Osteocyte (in vitro differentiated cells): ENCODE measurements at regions not wholly inside any gene's neighbourhood (a gene's known extent, or its start where the extent isn't known, plus 50 kb on each side); places are given as distances from the start of the nearest gene placed in this dataset.
"Not testable (repeated sequence)": the region's sequence is repeated elsewhere in the genome, so short reads cannot be mapped to it uniquely, and the experiment has no call there.

ENCODE experiments used
- DNase-seq: peaks from one replicate; pipeline ENCODE4 v3.0.0; 2021; ENCODE audit warnings: mixed read lengths; ENCODE audit not compliant: unreplicated experiment; ENCODE audit errors: extremely low spot score
- H3K27ac Mint-ChIP-seq: one replicate; pipeline ENCODE4 v1.8.0; 2021; ENCODE audit warnings: mild to moderate bottlenecking, mixed read lengths; ENCODE audit not compliant: unreplicated experiment
- H3K27me3 Mint-ChIP-seq: one replicate; pipeline ENCODE4 v1.8.0; 2021; ENCODE audit warnings: mixed read lengths; ENCODE audit not compliant: unreplicated experiment
- H3K36me3 Mint-ChIP-seq: one replicate; pipeline ENCODE4 v1.8.0; 2021; ENCODE audit warnings: mixed read lengths; ENCODE audit not compliant: unreplicated experiment
- H3K4me1 Mint-ChIP-seq: one replicate; pipeline ENCODE4 v1.8.0; 2021; ENCODE audit warnings: mixed read lengths; ENCODE audit not compliant: unreplicated experiment
- H3K4me3 Mint-ChIP-seq: one replicate; pipeline ENCODE4 v1.8.0; 2021; ENCODE audit warnings: mild to moderate bottlenecking, moderate library complexity, mixed read lengths; ENCODE audit not compliant: unreplicated experiment
- H3K9me3 Mint-ChIP-seq: one replicate; pipeline ENCODE4 v1.8.0; 2021; ENCODE audit warnings: mixed read lengths; ENCODE audit not compliant: unreplicated experiment
- TF ChIP-seq, protein P1 (sequence below): fragments of 200-600 bp; sonication (generic); IDR thresholded peaks from 2 replicates; pipeline ENCODE4 v1.5.0; 2021; ENCODE audit warnings: antibody characterized with exemption, mild to moderate bottlenecking, moderate library complexity

DNA sequence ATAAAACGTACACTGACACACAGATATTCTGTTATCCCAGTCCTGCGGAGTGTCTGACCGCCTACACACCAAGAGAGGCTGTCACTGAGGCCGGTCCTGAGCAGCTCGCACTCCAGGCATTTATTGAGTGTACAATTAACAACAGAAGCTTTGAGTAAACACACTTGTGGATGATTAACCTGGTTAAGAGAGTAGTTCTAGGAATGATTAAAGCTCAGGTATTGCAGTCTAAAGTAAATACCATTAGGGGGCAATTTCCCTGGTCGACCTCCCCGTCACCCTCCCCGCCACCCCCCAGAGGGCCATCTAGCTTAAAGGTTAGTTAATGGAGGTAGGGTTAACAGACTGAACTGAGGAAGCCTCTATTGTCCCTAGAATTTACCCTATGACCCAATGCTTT is 1278.5 kb downstream of the NSUN3 start:
- TF ChIP-seq, protein P1, sequence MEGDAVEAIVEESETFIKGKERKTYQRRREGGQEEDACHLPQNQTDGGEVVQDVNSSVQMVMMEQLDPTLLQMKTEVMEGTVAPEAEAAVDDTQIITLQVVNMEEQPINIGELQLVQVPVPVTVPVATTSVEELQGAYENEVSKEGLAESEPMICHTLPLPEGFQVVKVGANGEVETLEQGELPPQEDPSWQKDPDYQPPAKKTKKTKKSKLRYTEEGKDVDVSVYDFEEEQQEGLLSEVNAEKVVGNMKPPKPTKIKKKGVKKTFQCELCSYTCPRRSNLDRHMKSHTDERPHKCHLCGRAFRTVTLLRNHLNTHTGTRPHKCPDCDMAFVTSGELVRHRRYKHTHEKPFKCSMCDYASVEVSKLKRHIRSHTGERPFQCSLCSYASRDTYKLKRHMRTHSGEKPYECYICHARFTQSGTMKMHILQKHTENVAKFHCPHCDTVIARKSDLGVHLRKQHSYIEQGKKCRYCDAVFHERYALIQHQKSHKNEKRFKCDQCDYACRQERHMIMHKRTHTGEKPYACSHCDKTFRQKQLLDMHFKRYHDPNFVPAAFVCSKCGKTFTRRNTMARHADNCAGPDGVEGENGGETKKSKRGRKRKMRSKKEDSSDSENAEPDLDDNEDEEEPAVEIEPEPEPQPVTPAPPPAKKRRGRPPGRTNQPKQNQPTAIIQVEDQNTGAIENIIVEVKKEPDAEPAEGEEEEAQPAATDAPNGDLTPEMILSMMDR = no peak
- no peaks in the 10 kb centered on the region for H3K36me3 Mint-ChIP-seq
- no peaks in the 10 kb centered on the region for H3K4me1 Mint-ChIP-seq
- H3K4me3 Mint-ChIP-seq = no peak overlapping the region
- DNase-seq = no peak
- no peaks in the 10 kb centered on the region for H3K9me3 Mint-ChIP-seq
- no peak overlapping the region for H3K27ac Mint-ChIP-seq
- H3K27me3 Mint-ChIP-seq = peaks cover 2% of the 10 kb centered on the region

DNA sequence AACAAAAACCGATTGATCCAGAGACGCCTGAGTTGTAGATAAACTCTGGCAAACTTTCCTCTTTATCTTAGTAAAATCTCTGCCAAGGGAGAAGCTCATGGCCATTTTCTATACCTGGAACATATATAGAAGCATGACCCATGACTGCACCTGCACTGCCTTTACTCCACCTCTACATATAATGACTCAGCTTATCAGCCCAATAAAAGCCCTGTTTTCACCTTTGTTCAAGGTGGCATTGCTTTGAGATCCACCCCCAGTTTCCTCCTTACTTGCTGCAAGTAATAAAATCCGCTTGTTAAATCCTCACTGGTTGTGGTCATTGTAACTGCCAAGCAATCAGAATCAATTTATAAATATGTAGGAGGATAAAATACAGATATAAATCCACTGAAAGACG is 1280.4 kb downstream of the NSUN3 start:
- Mint-ChIP-seq H3K9me3 (no peaks in the 10 kb centered on the region), H3K4me3 (no peak overlapping the region), H3K4me1 (no peaks in the 10 kb centered on the region), H3K27me3 (peaks cover 2% of the 10 kb centered on the region), H3K36me3 (no peaks in the 10 kb centered on the region), H3K27ac (no peak overlapping the region)
- TF ChIP-seq, protein P1 = no peak
- DNase-seq = no peak

DNA sequence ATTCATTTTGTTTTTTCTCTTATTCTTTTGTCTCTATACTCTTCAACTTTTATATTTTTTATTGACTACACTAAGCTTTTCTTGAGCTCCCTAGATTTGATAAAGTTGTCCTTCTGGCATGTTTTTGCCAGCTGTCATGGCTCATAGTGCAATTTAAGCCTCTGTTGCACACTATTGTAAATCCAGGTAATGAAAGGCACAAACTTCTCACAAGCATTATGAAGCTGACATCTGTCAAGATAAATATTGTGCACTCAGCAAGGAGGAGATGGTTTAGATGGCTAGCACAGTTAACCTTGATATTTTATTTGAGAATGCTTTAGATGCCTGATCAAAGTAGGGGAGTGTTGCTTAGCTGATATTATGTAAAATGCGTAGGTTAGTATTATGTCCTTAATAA is 1280.9 kb downstream of the NSUN3 start:
- Mint-ChIP-seq H3K27ac (no peak overlapping the region), H3K9me3 (no peaks in the 10 kb centered on the region), H3K36me3 (no peaks in the 10 kb centered on the region), H3K4me3 (no peak overlapping the region), H3K4me1 (no peaks in the 10 kb centered on the region), H3K27me3 (no peaks in the 10 kb centered on the region)
- TF ChIP-seq, protein P1 = no peak
- DNase-seq = no peak

DNA sequence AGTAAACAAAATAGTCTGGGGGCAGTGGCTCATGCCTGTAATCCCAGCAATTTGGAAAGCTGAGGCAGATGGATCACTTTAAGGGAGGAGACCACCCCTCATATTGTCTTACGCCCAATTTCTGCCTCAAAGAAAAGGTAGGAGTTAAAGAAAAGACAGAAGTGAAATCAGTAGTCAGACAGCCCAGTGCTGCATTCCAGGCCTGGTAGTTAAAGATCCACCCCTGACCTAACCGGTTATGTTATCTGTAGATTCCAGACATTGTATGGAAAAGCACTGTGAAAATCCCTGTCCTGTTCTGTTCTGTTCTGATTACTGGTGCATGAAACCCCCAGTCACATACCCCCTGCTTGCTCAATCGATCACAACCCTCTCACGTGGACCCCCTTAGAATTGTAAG is 1285.1 kb downstream of the NSUN3 start:
- not testable (repeated sequence) for H3K27ac Mint-ChIP-seq, H3K4me1 Mint-ChIP-seq, H3K27me3 Mint-ChIP-seq, H3K9me3 Mint-ChIP-seq, DNase-seq, H3K36me3 Mint-ChIP-seq, H3K4me3 Mint-ChIP-seq

DNA sequence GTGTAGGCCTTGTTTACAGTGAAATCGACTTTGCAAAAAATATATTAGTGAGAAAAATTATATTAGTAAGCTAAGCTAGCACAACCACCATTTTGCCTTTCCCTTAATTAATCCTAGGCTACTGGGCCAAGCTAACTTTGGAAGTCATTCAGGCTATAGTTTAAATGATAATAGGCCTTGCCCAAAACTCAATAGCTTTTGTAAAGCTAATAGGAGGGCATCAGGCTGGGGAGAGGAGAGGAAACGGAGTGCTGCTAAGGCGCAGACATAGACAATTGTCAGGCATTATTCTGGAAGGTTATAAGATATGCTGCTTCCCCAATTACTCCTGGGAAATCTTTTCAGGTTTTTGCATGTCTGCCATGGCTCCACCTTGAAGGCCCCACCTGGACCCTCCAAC is 1286.0 kb downstream of the NSUN3 start:
- TF ChIP-seq, protein P1 = no peak
- no peaks in the 10 kb centered on the region for H3K27me3 Mint-ChIP-seq
- H3K36me3 Mint-ChIP-seq = no peaks in the 10 kb centered on the region
- DNase-seq = no peak
- no peak overlapping the region for H3K4me3 Mint-ChIP-seq
- H3K27ac Mint-ChIP-seq = no peak overlapping the region
- H3K4me1 Mint-ChIP-seq = no peaks in the 10 kb centered on the region
- H3K9me3 Mint-ChIP-seq = no peaks in the 10 kb centered on the region

DNA sequence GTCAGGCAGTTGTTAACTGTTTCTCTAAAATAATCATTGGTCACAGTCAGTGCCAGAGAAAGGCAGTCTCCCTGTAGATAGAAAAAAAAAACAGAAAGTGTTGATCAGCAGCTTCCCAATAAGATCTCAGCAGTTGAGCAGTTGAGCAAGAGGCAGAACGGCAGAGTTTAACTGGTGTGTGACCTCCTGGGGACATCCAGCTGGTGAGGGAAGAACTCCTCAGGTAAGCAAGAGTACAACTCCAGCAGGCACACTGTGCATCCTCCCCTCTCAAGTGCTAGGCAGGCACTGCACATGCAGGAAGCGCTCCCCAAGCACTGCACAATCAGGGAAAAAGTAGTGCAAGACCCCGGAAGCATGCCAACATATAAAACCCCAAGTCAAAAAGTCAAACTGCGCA is 1287.2 kb downstream of the NSUN3 start:
- H3K27me3 Mint-ChIP-seq = no peaks in the 10 kb centered on the region
- no peak overlapping the region for H3K27ac Mint-ChIP-seq
- no peak overlapping the region for H3K4me3 Mint-ChIP-seq
- H3K36me3 Mint-ChIP-seq = no peaks in the 10 kb centered on the region
- no peaks in the 10 kb centered on the region for H3K9me3 Mint-ChIP-seq
- no peak for DNase-seq
- no peaks in the 10 kb centered on the region for H3K4me1 Mint-ChIP-seq
- TF ChIP-seq, protein P1 = no peak
